Colonic mucosa (tissue), 4 donors: ENCODE measurements at regions not wholly inside any gene's neighbourhood (a gene's known extent, or its start where the extent isn't known, plus 50 kb on each side); places are given as distances from the start of the nearest gene placed in this dataset.

Source experiments
- DNase-seq: peaks from one replicate; pipeline ENCODE4 v3.0.0-alpha.2; 2020
- H3K27ac ChIP-seq: fragments of 200-600 bp; one replicate; pipeline ENCODE4 v1.8.0; 2021
- H3K27me3 ChIP-seq: fragments of 200-600 bp; one replicate; pipeline ENCODE4 v1.8.0; 2021
- H3K36me3 ChIP-seq: fragments of 200-600 bp; one replicate; pipeline ENCODE4 v1.8.0; 2021
- H3K4me1 ChIP-seq: fragments of 200-600 bp; one replicate; pipeline ENCODE4 v1.8.0; 2021; ENCODE audit warnings: mild to moderate bottlenecking
- H3K4me3 ChIP-seq: fragments of 200-600 bp; one replicate; pipeline ENCODE4 v1.8.0; 2021
- H3K9ac ChIP-seq, 2 donors: one replicate each; pipeline ENCODE4 v1.7.0; 2013; ENCODE audit warnings: control low read depth in 2 of 2, low read depth in 2 of 2, low read length in 2 of 2
- H3K9me3 ChIP-seq: fragments of 200-600 bp; one replicate; pipeline ENCODE4 v1.8.0; 2021
- CTCF ChIP-seq: fragments of 200-600 bp; IDR thresholded peaks from one replicate; pipeline ENCODE4 v1.8.0; 2022; ENCODE audit warnings: antibody characterized with exemption, mild to moderate bottlenecking
- intact Hi-C: fragments of 100-400 bp; cut with DNase I; formaldehyde crosslinking; loops from one replicate; pipeline ENCODE4 v1.14.1; 2022
- donor health status: healthy.
- donor health status: DM: no; HTN: no; CAD: no.
- donor health status: DM: no; HTN: no; CAD: no.

- Histone ChIP-seq H3K9ac (no peak overlapping the region), H3K4me1 (no peaks in the 10 kb centered on the region), H3K27ac (no peak overlapping the region), H3K4me3 (no peak overlapping the region), H3K36me3 (no peaks in the 10 kb centered on the region), H3K9me3 (no peaks in the 10 kb centered on the region), H3K27me3 (no peaks in the 10 kb centered on the region)
- intact Hi-C loops: no loop called here
- DNase-seq: no peak
- no peak for TF ChIP-seq CTCF
These were observed 483.7 kb upstream of the RIOK2 start for GRCh38 chr5:97666783-97667182.

GRCh38 chr5:97670447-97670846 lies 487.4 kb upstream of the RIOK2 start:
- Histone ChIP-seq H3K27me3 (no peaks in the 10 kb centered on the region), H3K4me1 (no peaks in the 10 kb centered on the region), H3K27ac (no peak overlapping the region), H3K36me3 (no peaks in the 10 kb centered on the region), H3K4me3 (no peak overlapping the region), H3K9me3 (no peaks in the 10 kb centered on the region), H3K9ac (no peak overlapping the region)
- DNase-seq: no peak
- intact Hi-C loops: no loop called here
- TF ChIP-seq CTCF: no peak

DNA sequence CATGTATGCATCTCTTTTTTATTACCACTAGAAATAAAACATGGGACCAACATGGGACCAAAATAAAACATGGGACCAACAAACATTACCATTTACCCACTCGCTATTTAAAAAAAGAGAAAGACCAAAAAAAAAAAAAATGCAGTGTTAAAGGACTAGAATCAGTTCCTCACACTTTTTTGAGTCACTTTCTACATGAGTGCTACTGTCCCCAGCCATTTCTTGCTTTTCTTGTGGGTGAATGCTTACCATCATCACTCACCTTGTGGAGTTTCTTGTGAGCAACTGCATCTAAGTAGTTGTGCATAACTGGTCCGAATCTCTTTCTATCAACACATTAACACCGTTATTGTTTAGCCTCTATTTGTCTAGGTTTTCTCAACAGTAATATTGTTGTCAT lies 493.6 kb upstream of the RIOK2 start:
- Histone ChIP-seq H3K9ac (no peak overlapping the region), H3K4me3 (no peak overlapping the region), H3K4me1 (no peaks in the 10 kb centered on the region), H3K36me3 (no peaks in the 10 kb centered on the region), H3K27me3 (no peaks in the 10 kb centered on the region), H3K27ac (no peak overlapping the region), H3K9me3 (no peaks in the 10 kb centered on the region)
- intact Hi-C loops: no loop called here
- TF ChIP-seq CTCF: no peak
- no peak for DNase-seq

- Histone ChIP-seq H3K36me3 (no peaks in the 10 kb centered on the region), H3K4me1 (no peaks in the 10 kb centered on the region), H3K9me3 (no peaks in the 10 kb centered on the region), H3K27me3 (no peaks in the 10 kb centered on the region), H3K9ac (no peak overlapping the region), H3K4me3 (no peak overlapping the region), H3K27ac (no peak overlapping the region)
- DNase-seq: no peak
- intact Hi-C loops: no loop called here
- no peak for TF ChIP-seq CTCF
These were observed 511.0 kb upstream of the RIOK2 start for GRCh38 chr5:97694091-97694490.

- Histone ChIP-seq H3K4me3 (no peak overlapping the region), H3K27ac (no peak overlapping the region), H3K27me3 (no peaks in the 10 kb centered on the region), H3K9ac (no peak overlapping the region), H3K4me1 (no peaks in the 10 kb centered on the region), H3K9me3 (no peaks in the 10 kb centered on the region), H3K36me3 (no peaks in the 10 kb centered on the region)
- no peak for DNase-seq
- no peak for TF ChIP-seq CTCF
- intact Hi-C loops: no loop called here
These were observed 531.4 kb upstream of the RIOK2 start for GRCh38 chr5:97714424-97714823.

DNA sequence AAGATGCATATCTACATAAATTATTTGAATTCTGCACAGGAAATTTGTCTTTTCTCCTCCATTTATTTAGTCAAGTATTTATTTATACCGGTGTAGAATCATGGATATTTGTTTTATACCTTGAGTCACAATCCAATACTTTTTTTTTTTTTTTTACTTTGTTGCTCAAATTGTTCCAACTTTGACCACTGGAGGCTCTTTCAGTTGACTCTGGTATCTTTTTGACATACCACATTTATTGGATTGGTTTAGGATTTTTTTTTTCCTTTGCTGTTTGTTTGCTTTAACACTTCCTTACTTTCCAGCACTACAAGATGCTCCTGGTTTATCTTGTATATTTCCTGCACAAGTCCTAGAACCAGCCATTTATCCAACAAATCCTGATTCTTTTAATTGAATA lies 543.1 kb upstream of the RIOK2 start:
- Histone ChIP-seq H3K27ac (no peak overlapping the region), H3K36me3 (no peaks in the 10 kb centered on the region), H3K4me1 (no peaks in the 10 kb centered on the region), H3K9ac (no peak overlapping the region), H3K9me3 (no peaks in the 10 kb centered on the region), H3K27me3 (no peaks in the 10 kb centered on the region), H3K4me3 (no peak overlapping the region)
- intact Hi-C loops: no loop called here
- DNase-seq: no peak
- no peak for TF ChIP-seq CTCF
